ENCODE measurements at regions not wholly inside any gene's neighbourhood (a gene's known extent, or its start where the extent isn't known, plus 50 kb on each side); places are given as distances from the start of the nearest gene placed in this dataset.
A peak's percentile ranks its signal among the peaks of the same experiment; 100 is the strongest.

DNA sequence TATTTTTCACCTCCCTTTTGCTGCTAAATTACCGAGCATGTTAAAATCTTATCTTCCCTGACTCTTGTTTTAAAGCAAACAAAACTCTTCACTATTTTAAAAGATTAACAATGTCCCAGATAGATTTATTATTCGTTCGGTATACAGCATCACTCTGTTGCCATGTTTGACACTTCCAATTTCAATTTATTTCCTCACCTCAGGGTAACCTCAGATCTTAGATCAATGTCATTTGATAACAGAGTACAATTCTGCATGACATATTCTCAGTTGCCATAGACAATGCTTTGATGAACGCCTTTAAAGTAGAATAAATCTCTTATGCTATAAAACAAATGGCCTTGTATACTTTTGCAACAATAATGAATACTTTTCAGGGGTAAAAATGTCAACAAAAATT, 1078.1 kb upstream of the IGFBP7 start:
- Histone ChIP-seq H3K27ac (ENCODE audit: low read length) (peak overlapping the region; percentile 17), H3K79me2 (replicated peaks; ENCODE audit: insufficient read depth, low read length) (no peaks in the 10 kb centered on the region), H3F3A (ENCODE audit: insufficient read depth, low read length, poor library complexity, severe bottlenecking) (no peaks in the 10 kb centered on the region), H3K9ac (ENCODE audit: low read length) (no peak overlapping the region), H3K4me2 (ENCODE audit: low read length) (no peak overlapping the region), H3K27me3 (ENCODE audit: insufficient read depth, low read depth, low read length) (no peaks in the 10 kb centered on the region), H3K4me3 (ENCODE audit: low read length) (no peak overlapping the region), H3K9me2 (ENCODE audit: insufficient read depth, low read length) (no peaks in the 10 kb centered on the region), H2AFZ (ENCODE audit: low read depth, low read length) (no peak overlapping the region), H3K36me3 (ENCODE audit: insufficient read depth, low read length) (no peaks in the 10 kb centered on the region), H4K20me1 (ENCODE audit: insufficient read depth) (no peaks in the 10 kb centered on the region), H3K9me3 (ENCODE audit: low read length) (no peaks in the 10 kb centered on the region)
- TF ChIP-seq POLR2AphosphoS5 (IDR thresholded peaks at IDR 0.05), result peak; percentile 52
- TF ChIP-seq EP300 (conservative IDR thresholded peaks at IDR 0.05; ENCODE audit: poor library complexity, severe bottlenecking), result peak; percentile 83
- TF ChIP-seq RAD21 (conservative IDR thresholded peaks at IDR 0.05), result no peak

- no peaks in the 10 kb centered on the region for H3K9me2 ChIP-seq (ENCODE audit: insufficient read depth, low read length)
- no peak for TF ChIP-seq TAF1 (IDR thresholded peaks at IDR 0.05; ENCODE audit: low read depth)
- no peak for TF ChIP-seq SMC3 (conservative IDR thresholded peaks at IDR 0.05; ENCODE audit: poor library complexity)
- TF ChIP-seq EP300 (conservative IDR thresholded peaks at IDR 0.05; ENCODE audit: poor library complexity, severe bottlenecking), result peak; percentile 64
- no peak for TF ChIP-seq EZH2 (IDR thresholded peaks at IDR 0.05; ENCODE audit: borderline replicate concordance, insufficient read depth, low read length, poor library complexity, severe bottlenecking)
- TF ChIP-seq, protein P1, sequence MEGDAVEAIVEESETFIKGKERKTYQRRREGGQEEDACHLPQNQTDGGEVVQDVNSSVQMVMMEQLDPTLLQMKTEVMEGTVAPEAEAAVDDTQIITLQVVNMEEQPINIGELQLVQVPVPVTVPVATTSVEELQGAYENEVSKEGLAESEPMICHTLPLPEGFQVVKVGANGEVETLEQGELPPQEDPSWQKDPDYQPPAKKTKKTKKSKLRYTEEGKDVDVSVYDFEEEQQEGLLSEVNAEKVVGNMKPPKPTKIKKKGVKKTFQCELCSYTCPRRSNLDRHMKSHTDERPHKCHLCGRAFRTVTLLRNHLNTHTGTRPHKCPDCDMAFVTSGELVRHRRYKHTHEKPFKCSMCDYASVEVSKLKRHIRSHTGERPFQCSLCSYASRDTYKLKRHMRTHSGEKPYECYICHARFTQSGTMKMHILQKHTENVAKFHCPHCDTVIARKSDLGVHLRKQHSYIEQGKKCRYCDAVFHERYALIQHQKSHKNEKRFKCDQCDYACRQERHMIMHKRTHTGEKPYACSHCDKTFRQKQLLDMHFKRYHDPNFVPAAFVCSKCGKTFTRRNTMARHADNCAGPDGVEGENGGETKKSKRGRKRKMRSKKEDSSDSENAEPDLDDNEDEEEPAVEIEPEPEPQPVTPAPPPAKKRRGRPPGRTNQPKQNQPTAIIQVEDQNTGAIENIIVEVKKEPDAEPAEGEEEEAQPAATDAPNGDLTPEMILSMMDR (IDR thresholded peaks at IDR 0.05; ENCODE audit: poor library complexity, severe bottlenecking), result no peak
- TF ChIP-seq MXI1 (conservative IDR thresholded peaks at IDR 0.05; ENCODE audit: poor library complexity, severe bottlenecking), result no peak
- peak; percentile 13 for TF ChIP-seq POLR2AphosphoS5 (IDR thresholded peaks at IDR 0.05)
- TF ChIP-seq RAD21 (conservative IDR thresholded peaks at IDR 0.05), result peak; percentile 27
- TF ChIP-seq REST (IDR thresholded peaks at IDR 0.05; ENCODE audit: borderline replicate concordance), result no peak
- peak overlapping the region; percentile 3 for H3K4me2 ChIP-seq (ENCODE audit: low read length)
- H3K9me3 ChIP-seq (ENCODE audit: low read length), result no peaks in the 10 kb centered on the region
- peak overlapping the region; percentile 32 for H3K27ac ChIP-seq (ENCODE audit: low read length)
- H3K9ac ChIP-seq (ENCODE audit: low read length), result no peak overlapping the region
- H3K4me3 ChIP-seq (ENCODE audit: low read length), result no peak overlapping the region
- no peaks in the 10 kb centered on the region for H3K27me3 ChIP-seq (ENCODE audit: insufficient read depth, low read depth, low read length)
- no peaks in the 10 kb centered on the region for H3K79me2 ChIP-seq (replicated peaks; ENCODE audit: insufficient read depth, low read length)
- H3F3A ChIP-seq (ENCODE audit: insufficient read depth, low read length, poor library complexity, severe bottlenecking), result no peaks in the 10 kb centered on the region
- no peaks in the 10 kb centered on the region for H4K20me1 ChIP-seq (ENCODE audit: insufficient read depth)
- H2AFZ ChIP-seq (ENCODE audit: low read depth, low read length), result no peak overlapping the region
- no peaks in the 10 kb centered on the region for H3K36me3 ChIP-seq (ENCODE audit: insufficient read depth, low read length)
Measured at GRCh38 chr4:58175024-58175423, 1064.8 kb upstream of the IGFBP7 start.

- no peak overlapping the region for H3K27ac ChIP-seq (ENCODE audit: low read length)
- no peaks in the 10 kb centered on the region for H4K20me1 ChIP-seq (ENCODE audit: insufficient read depth)
- no peaks in the 10 kb centered on the region for H3F3A ChIP-seq (ENCODE audit: insufficient read depth, low read length, poor library complexity, severe bottlenecking)
- no peaks in the 10 kb centered on the region for H3K79me2 ChIP-seq (replicated peaks; ENCODE audit: insufficient read depth, low read length)
- H3K9me2 ChIP-seq (ENCODE audit: insufficient read depth, low read length), result no peaks in the 10 kb centered on the region
- H3K9ac ChIP-seq (ENCODE audit: low read length), result no peak overlapping the region
- H2AFZ ChIP-seq (ENCODE audit: low read depth, low read length), result no peak overlapping the region
- no peaks in the 10 kb centered on the region for H3K27me3 ChIP-seq (ENCODE audit: insufficient read depth, low read depth, low read length)
- H3K36me3 ChIP-seq (ENCODE audit: insufficient read depth, low read length), result no peaks in the 10 kb centered on the region
- TF ChIP-seq MXI1 (conservative IDR thresholded peaks at IDR 0.05; ENCODE audit: poor library complexity, severe bottlenecking) (no peak), REST (IDR thresholded peaks at IDR 0.05; ENCODE audit: borderline replicate concordance) (no peak), POLR2AphosphoS5 (IDR thresholded peaks at IDR 0.05) (no peak), EZH2 (IDR thresholded peaks at IDR 0.05; ENCODE audit: borderline replicate concordance, insufficient read depth, low read length, poor library complexity, severe bottlenecking) (no peak), RAD21 (conservative IDR thresholded peaks at IDR 0.05) (no peak), SMC3 (conservative IDR thresholded peaks at IDR 0.05; ENCODE audit: poor library complexity) (no peak), EP300 (conservative IDR thresholded peaks at IDR 0.05; ENCODE audit: poor library complexity, severe bottlenecking) (no peak), TAF1 (IDR thresholded peaks at IDR 0.05; ENCODE audit: low read depth) (no peak)
- TF ChIP-seq, protein P1 (IDR thresholded peaks at IDR 0.05; ENCODE audit: poor library complexity, severe bottlenecking), result no peak
- no peak overlapping the region for H3K4me2 ChIP-seq (ENCODE audit: low read length)
- H3K4me3 ChIP-seq (ENCODE audit: low read length), result no peak overlapping the region
- no peaks in the 10 kb centered on the region for H3K9me3 ChIP-seq (ENCODE audit: low read length)
Measured at GRCh38 chr4:58166490-58166889, 1056.3 kb upstream of the IGFBP7 start.
